GM21576 (cell line): ENCODE measurements at regions not wholly inside any gene's neighbourhood (a gene's known extent, or its start where the extent isn't known, plus 50 kb on each side); places are given as distances from the start of the nearest gene placed in this dataset.

Experiments
- ATAC-seq: cut with Tn5 transposase; IDR thresholded peaks from one replicate; pipeline ENCODE4 v1.9.1; 2021; ENCODE audit warnings: mild to moderate bottlenecking, moderate library complexity; ENCODE audit not compliant: unreplicated experiment

DNA sequence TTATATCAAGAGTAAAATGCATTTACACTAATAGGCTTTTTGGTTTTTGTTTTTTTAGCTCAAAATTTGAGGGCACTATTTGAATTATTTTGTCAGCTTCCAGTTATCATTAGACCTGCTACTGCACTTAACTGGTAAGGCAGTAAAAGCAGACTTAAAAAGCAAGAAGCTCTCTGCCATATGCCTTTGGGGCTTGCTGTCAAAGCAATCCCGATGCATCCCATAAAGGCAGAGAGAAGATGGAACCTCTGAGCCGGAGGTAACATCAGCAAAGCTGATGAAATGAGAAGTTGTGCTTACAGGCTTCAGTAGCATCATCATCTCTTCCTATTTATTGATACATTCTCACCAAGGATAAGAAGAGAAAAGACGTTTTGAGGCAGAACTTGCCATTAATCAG, 1414.3 kb upstream of the CDH6 start:
- no peak for ATAC-seq

DNA sequence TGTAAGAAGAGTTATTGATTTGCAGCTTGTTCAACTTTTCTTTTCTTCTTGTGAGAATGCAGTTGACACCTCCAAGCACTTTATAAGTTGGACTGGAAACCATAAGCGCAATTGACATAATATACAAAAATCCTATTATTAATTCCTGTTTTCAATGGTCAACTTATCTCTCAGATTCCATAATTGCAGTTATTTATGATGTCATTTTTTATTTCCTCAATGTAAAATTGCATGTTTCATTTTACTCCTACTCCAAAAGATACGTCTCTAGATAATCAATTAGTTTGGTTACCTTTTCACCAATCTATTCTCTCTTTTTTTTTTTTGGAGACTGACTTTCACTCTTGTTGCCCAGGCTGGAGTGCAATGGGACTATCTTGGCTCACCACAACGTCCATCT, 1416.1 kb upstream of the CDH6 start:
- no peak for ATAC-seq

DNA sequence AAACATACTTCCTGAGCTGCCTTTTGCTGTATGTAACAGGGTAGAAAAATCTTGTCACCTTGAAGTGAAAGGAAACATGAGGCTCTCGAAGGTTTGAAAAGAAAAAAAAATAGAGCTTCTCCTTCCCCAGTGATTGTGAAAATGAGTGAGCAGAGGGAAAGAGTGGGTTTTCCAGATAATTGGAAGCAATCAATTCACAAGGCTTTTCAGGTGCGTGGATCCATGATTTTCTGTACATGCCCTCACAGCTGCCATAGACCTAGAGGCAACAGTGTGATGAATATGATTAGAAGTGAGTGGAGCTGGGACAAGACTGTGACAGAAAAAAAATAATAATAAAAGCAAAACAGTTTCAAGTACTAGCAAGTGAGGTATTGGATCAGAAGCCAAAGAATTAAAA, 1422.5 kb upstream of the CDH6 start:
- no peak for ATAC-seq

DNA sequence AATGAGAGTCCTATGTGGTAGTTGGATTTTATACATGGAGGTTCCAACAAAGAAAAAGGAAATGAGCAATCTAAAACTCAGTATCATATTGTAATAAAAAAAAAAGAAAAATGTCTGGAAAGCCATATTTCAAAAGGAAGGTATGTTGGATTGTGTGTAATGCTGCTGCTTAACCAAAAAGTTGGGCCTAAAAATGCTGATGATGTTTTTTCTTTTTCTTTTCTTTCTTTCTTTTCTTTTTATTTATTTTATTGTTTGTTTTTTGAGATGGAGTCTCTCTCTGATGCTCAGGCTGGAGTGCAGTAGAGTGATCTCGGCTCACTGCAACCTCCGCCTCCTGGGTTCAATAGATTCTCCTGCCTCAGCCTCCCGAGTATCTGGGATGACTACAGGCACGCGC, 1424.0 kb upstream of the CDH6 start:
- no peak for ATAC-seq

DNA sequence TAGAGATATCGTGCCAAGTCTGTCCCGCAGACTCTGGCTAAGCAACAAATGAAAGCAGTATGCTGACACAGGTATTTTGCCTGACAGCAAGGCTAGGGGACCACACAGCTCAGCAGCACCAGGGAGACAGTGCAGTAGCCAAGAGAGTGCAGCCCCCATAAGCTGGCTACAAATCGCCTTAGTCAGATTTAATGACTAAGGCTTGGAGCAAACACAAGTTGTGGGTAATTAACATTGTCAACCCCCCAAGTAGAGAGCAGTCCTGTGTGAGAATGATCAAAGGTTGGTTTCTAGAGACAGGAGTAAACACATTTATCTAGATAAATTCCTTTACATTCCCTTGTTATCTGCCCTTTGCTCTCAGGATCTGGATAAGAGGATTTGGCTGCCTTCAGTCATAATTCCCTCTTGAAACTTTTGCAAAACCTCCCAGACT, 1434.5 kb upstream of the CDH6 start:
- no peak for ATAC-seq

DNA sequence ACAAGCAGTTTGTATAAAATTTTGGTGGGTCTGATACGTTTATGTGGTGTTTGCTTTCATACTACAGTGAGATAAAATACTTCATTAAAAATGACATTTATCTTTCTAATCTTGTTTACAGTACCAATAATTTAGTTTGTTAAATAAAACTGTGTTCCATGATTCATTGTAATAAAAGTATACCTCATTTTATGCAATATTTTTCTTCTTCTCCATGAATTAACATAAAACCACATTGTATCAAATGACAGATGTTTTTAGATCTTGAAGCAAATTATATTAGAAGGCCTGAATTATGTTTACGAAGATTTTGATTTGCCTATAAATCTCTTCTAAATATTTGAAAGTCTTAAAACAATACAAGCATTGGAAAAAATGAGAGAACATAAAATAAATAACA, 1443.0 kb upstream of the CDH6 start:
- ATAC-seq: no peak

DNA sequence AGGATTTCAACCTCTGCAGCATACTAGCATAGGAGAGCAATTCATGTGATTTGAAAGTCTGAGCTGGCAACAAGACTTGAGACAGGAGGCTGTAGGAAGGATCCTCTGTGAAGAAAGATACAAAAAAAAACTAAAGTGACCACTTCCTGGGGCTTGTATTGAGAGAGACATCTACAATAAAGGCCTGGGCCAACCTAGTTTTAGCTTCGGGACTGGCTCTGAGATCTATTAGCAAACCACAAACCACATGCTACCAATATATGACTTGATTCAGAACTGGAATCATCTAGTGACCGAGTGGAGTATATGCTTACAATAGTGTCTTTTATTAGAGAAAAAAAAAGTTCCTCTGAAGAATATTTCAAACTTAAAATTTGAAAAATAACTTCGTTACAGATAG, 1448.9 kb upstream of the CDH6 start:
- no peak for ATAC-seq

DNA sequence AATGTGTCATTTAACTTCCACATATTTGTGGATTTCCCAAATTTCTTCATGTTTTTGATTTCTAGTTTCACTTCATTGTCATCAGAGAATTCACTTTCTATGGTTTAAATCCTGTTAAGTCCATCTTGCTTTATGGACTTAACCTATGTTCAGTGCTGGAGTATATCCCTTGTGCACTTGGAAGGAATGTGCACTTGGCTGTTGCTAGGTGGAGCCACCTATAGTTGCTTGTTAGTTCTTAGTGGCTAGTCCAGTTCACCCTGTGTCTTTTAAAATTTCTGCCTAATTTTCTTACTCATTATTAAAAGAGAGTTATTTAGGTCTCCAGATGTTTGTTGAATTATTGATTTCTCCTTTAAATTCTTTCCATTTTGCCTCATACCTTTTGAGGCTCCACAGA, 1472.5 kb upstream of the CDH6 start:
- ATAC-seq: no peak

DNA sequence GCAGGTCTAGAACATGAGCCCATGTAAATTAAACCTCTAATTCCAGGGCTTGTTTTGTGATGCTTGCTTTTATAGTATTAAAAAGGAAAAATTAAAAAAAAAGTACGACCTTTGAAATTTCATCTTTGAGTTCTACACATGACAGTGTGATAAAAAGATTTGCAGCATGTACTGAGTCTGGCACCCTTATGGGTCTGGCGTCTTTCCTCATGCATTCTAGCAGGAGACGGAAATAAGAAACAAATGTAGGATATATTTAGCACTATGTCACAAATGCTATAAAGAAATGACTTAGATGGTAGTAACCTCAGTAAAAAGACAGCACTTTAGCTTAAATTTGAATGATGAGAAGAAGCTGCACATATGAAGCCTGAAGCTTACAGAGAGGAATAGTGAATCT, 1474.3 kb upstream of the CDH6 start:
- no peak for ATAC-seq

DNA sequence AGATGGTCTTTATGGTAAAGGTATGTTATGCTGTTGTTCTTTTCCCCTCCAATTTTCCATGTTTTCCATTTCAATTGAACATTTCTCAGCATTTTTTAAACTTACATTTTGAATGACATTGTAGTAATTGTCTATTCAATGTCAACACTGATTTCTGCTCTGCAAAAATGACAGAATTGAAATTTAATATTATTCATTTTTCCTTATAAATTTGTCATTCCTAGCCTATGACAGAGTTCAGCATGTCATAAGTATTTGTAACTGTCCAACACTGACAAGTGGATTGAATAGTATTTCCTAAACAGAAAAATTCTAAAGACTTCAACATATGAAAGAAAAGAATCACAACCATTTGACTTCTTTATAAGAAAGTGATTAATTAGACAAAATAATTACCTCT, 1478.3 kb upstream of the CDH6 start:
- ATAC-seq: no peak

DNA sequence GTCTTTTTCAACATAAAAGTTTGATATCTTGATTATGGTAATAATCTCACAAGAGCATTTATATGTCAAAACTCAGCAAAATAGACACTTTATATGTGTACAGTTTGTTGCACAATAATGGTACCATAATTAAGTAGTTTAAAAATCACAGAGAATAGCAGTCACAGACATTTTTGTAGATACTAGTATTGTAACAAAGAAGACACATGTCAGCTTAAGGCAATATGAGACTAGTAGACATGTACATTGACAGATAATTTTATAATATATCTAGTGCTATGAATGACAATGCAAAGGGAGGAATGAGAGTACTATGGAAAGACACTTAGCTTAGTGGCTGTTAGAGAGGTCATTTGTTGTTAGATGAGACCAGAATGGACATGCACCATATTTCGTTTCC, 1490.6 kb upstream of the CDH6 start:
- ATAC-seq: no peak

DNA sequence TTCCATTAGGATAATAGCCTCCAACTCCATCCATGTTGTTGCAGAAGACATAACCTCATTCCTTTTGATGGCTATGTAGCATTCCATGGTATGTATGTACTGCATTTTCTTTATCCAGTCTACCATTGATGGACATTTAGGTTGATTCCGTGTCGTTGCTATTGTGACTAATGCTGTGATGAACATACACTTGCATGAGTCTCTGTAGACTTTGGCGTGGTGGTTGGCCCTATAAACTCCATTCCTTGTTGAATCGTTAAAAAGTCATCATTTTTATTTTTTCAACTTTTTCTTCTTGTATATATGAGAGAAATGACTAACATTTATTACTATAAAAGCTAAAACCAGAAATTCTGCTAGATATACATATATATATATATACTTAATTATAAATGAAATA, 1491.9 kb upstream of the CDH6 start:
- ATAC-seq: no peak

DNA sequence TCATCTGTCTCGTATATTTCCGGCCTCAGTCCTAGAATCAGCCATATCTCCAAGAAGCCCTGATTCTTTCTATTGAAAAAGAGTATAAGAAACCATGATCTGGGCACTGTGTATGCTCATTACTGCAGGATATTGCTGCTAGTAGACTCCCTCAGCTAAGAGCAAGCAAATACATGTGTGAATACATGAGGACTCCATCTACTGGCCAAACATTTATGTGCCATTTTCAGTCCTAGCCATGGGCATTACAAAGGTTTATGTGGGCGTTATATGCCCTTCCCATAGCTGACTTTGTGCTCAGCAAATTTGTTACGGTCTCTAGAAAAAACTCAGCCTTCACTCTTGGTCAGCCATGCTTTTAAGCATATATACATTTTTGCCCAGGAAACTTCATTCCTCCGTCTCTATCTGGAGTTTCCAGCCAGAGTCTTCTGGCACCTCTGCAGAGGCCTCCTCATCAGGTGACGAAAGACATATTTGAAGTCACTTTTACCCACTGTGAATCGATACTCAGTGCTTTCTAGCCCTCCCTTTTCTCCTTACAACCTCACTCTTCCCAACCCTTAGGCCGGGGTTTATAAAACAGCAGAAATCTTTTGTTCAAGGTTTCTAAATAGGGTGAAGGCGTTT, 1495.6 kb upstream of the CDH6 start:
- no peak for ATAC-seq

DNA sequence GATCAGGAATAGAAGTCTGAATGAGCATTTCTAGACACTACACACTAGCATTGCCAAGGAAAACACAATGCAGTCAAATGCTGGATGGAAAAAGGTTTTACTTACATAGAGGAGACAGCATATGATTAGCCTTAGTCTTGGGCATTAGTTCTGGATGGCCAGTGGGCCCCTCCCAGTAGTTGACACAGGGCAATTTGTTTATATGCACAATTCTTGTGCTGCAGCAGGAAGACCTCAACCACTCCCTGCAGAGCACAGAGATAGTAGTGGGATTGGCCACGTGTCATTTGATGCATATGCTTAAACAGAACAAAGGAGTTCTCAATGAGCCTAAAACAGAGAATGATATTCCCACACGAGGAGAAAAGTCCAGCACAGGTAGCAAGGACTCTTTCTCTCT, 1496.2 kb upstream of the CDH6 start:
- no peak for ATAC-seq

DNA sequence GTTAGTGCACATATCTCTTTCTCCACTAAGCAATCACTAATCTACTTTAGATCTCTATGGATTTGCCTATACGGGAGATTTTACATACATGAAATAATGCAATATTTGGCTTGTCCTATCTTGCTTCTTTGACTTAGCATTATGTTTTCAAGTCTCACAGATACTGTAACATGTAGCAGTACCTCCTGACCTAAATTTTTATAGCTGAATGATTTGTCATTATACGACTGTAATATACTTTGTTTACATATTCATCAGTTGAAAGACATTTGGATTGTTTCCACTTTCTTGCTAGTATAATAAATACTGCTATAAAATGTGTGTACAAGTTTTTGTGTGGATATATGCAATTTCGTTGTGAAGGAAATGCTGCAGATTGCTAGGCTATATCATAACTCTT, 1520.8 kb upstream of the CDH6 start:
- ATAC-seq: no peak

DNA sequence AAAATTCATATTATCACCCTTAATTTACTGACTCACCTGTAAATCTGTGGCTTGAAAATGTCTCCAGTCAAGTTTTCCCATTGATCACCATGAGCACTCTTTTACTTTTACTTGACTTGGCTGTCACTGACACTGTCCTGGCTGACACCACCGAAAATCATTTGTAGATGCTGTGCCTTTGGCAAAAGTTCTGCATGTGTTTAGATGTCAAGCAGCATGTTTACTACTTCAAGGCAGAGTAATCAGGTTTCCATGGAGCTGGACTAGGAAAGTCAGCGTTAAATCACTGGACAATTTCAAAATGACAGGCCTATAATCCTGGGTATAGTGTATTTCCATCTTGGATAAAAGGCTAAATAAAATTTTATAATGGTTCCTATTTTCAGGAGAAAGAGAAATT, 1530.6 kb upstream of the CDH6 start:
- ATAC-seq: no peak

DNA sequence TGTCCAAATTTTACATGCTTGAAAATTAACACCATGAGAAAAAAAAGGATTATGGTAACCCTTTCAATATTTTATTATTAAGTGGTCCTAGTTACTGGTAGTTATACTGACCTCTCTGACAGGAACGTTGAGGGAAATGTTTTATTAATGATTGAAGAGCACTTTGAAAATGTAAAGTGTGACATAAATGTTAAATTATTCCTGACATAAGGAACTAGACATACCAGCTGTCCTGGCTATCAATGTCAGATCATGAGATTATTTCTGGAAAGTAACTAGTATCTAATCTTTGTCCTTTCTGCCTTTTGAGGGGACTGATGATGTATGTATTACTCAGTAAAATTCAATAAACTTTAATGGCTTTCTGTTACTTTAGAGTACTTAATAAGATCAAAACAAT, 1538.5 kb upstream of the CDH6 start:
- no peak for ATAC-seq

DNA sequence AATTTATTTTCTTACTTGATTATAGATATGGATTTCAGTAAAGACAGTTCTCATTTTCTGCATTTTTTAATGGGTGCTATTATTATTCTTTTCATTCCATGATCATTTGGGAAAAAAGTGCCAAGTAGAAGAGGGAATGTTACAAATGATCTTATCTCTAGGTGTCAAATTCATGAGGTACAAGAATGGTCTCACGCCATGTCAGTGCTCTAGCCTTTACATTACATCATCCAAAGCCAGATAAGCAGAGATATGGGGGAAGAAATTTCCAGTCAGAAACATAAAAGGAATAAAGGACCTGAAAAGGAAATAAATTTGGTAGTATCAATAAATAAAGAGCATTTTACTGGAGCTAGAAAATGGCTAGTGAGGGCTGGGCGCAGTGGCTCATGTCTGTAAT, 1544.2 kb upstream of the CDH6 start:
- no peak for ATAC-seq

DNA sequence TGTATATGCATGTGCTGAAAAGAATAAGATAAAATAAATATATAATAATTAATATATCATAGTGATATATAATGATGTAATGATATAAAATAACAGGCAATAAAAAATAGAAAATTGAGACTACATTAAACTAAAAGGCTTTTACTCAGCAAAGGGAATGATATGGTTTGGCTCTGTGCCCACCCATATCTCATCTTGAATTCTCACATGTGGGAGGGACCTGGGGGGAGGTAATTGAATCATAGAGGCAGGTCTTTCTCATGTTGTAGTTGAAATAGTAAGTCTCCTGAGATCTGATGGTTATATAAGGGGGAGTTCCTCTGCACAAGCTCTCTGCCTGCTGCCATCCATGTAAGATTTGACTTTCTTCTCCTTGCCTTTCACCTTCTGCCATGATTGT, 1550.9 kb upstream of the CDH6 start:
- ATAC-seq: no peak

DNA sequence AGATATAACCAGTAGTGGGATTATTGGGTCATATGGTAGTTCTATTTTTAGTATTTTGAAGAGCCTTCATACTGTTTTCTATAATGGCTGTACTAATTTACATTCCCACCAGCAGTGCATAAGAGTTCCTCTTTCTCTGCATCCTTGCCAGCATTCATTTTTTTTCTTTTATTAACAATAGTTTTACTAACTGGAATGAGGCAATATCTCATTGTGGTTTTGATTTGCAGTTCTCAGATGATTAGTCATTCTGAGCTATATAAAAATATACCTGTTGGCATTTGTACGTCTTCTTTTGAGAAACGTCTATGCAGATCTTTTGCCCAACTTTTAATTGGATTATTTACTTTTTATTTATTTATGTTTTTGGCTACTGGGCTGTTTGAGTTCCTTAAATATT, 1579.3 kb upstream of the CDH6 start:
- no peak for ATAC-seq

DNA sequence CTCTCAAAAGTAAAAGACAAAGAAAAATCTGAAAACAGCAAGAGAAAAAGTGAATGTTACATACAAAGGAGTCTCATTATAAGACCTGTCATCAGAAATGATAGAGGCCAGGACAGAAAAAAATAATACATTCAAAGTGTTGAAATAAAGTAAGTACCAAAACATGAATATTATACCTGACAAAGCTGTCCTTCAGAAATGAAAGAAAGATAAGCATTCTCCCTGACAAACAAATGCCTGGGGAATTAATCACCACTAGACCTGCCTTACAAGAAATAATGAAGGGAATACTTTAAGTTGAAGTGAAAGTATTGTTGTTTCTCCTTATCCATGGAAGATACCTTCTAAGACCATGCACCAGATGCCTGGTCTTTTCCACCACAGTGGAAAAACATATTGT, 1605.2 kb upstream of the CDH6 start:
- ATAC-seq: no peak

DNA sequence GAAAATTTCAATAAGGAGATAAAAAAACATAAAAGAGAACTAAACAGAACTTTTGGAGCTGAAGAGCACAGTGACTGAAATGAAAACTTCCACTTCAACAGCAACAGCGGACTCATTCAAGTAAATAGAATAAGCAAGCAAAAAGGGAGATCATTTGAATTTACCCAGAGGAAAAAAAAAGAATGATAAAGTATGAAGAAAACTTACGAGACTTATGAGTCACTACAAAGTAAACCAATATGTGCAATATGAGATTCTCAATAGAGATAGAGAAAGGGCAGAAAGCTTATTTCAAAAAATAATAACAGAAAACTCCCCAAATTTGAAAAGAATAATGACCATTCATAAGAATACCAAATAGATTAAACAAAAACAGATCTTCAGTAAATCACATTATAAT, 1605.7 kb upstream of the CDH6 start:
- no peak for ATAC-seq

DNA sequence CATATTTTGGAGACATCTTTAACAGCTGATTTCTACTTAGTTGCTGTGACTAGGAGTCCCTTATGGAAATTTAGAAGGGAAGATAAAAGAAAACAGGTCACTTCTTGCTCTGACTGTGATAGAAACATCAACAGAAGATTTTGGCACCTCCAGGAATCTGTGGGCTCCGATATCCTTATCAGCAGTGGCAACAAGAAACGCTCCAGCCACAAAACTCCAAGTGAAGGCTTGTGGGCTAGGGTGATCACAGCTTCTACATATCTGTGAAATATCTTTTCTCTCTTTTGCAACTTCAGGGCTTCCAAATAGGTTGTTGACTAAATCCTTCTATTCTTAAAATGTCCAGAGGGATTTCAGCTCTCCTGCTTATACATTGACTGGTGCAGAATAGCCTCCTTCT, 1625.5 kb upstream of the CDH6 start:
- no peak for ATAC-seq

DNA sequence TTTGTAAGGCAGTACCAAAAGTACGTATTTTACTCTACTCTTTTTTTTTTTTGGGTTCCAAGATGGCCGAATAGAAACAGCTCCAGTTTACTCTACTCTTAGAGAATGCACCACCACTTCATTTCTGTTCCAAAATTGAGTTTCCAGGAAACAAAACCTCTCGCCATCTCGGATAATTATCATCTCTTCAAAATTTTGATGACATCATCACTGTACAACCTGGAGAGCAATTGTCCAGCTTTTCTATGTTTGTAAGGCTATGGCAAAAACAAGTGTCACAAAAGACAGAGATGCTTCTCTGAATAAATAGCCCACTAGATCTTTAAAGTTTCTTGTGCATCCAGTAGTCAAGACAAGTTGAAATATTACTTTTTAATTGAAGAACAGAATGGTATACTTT, 1631.9 kb upstream of the CDH6 start:
- no peak for ATAC-seq
